ENCODE measurements at regions not wholly inside any gene's neighbourhood (a gene's known extent, or its start where the extent isn't known, plus 50 kb on each side); places are given as distances from the start of the nearest gene placed in this dataset.

- TF ChIP-seq CTCF (IDR thresholded peaks at IDR 0.05) (no peak), EP300 (IDR thresholded peaks at IDR 0.05) (no peak), POLR2AphosphoS5 (IDR thresholded peaks at IDR 0.05) (no peak)
These were observed 60.8 kb upstream of the GDF10 start for GRCh38 chr10:47239211-47239610.

Data from esophagus muscularis mucosa (tissue), 4 donors.